PC-9 (cell line): ENCODE measurements at regions not wholly inside any gene's neighbourhood (a gene's known extent, or its start where the extent isn't known, plus 50 kb on each side); places are given as distances from the start of the nearest gene placed in this dataset.
A peak's percentile ranks its signal among the peaks of the same experiment; 100 is the strongest.
"Not testable (repeated sequence)": the region's sequence is repeated elsewhere in the genome, so short reads cannot be mapped to it uniquely, and the experiment has no call there.

Experiments
- BruUV-seq: library from RNA; stranded (reverse); fragments of 400-500 nt; replicated peaks from 2 replicates; lab custom pipeline; 2021; lab: Mats Ljungman, UMichigan
- CTCF ChIA-PET: fragments of 300-600 bp; sonication (Branson Sonifier 250); formaldehyde crosslinking; loops from one replicate; lab custom pipeline; 2022; ENCODE audit warnings: antibody characterized with exemption; lab: Charles Lee
- POLR2A ChIA-PET: fragments of 300-600 bp; sonication (Branson Sonifier 250); formaldehyde crosslinking; loops from one replicate; lab custom pipeline; 2022; ENCODE audit warnings: antibody characterized with exemption; ENCODE audit not compliant: unreplicated experiment; lab: Charles Lee
- DNase-seq, 2 experiments: peaks; one replicate each; pipeline versions ENCODE4 v3.0.0 to v3.0.0-alpha.2; 2015 to 2022; ENCODE audit warnings: mixed read lengths in 1 of 2
- H2AFZ ChIP-seq: fragments of 200-600 bp; sonication (generic); 2 replicates; pipeline ENCODE4 v1.8.1; 2017; ENCODE audit warnings: antibody characterized with exemption
- H3F3A ChIP-seq: fragments of 200-600 bp; sonication (generic); 2 replicates; pipeline ENCODE4 v1.8.1; 2017; ENCODE audit warnings: antibody characterized with exemption, mild to moderate bottlenecking, low read depth; ENCODE audit not compliant: insufficient read depth
- H3K27ac ChIP-seq: fragments of 200-600 bp; sonication (generic); 2 replicates; pipeline ENCODE4 v1.6.1; 2016; ENCODE audit warnings: mixed run types
- H3K27me3 ChIP-seq: fragments of 200-600 bp; sonication (generic); 2 replicates; pipeline ENCODE4 v1.6.1; 2016; ENCODE audit warnings: low read depth, mixed run types; ENCODE audit not compliant: insufficient read depth
- H3K36me3 ChIP-seq: fragments of 200-600 bp; sonication (generic); 2 replicates; pipeline ENCODE4 v1.6.1; 2016; ENCODE audit warnings: low read depth, mixed run types
- H3K4me1 ChIP-seq: fragments of 200-600 bp; sonication (generic); replicated peaks from 2 replicates; pipeline ENCODE4 v1.6.1; 2016; ENCODE audit warnings: mixed run types; ENCODE audit not compliant: insufficient read depth
- H3K4me2 ChIP-seq: fragments of 200-600 bp; sonication (generic); 2 replicates; pipeline ENCODE4 v1.6.1; 2017; ENCODE audit warnings: mixed run types
- H3K4me3 ChIP-seq: fragments of 200-600 bp; sonication (generic); 2 replicates; pipeline ENCODE4 v1.6.1; 2016; ENCODE audit warnings: mixed run types
- H3K79me2 ChIP-seq: fragments of 200-600 bp; sonication (generic); 2 replicates; pipeline ENCODE4 v1.6.1; 2017; ENCODE audit warnings: low read depth, mixed run types
- H3K9me2 ChIP-seq: fragments of 200-600 bp; sonication (generic); 2 replicates; pipeline ENCODE4 v1.8.1; 2017; ENCODE audit warnings: mild to moderate bottlenecking; ENCODE audit not compliant: insufficient read depth
- H3K9me3 ChIP-seq: fragments of 200-600 bp; sonication (generic); 2 replicates; pipeline ENCODE4 v1.8.1; 2016; ENCODE audit warnings: low read depth; ENCODE audit not compliant: insufficient read depth
- H4K20me1 ChIP-seq: fragments of 200-600 bp; sonication (generic); 2 replicates; pipeline ENCODE4 v1.8.1; 2017; ENCODE audit not compliant: insufficient read depth
- CTCF ChIP-seq: fragments of 200-600 bp; sonication (generic); conservative IDR thresholded peaks from 2 replicates; pipeline ENCODE4 v1.6.1; 2017; ENCODE audit warnings: mixed run types, antibody characterized with exemption, mild to moderate bottlenecking, moderate library complexity
- EZH2 ChIP-seq: fragments of 200-600 bp; sonication (generic); IDR thresholded peaks from 2 replicates; pipeline ENCODE4 v1.8.0; 2017; ENCODE audit warnings: antibody characterized with exemption, low read depth
- intact Hi-C: fragments of 100-400 bp; cut with micrococcal nuclease; formaldehyde crosslinking; loops from one replicate; pipeline ENCODE4 v1.10.0; 2022; ENCODE audit not compliant: unreplicated experiment

GRCh38 chr15:75121491-75121890 lies 80.2 kb upstream of the C15orf39 start:
- H3K79me2 ChIP-seq = no peaks in the 10 kb centered on the region
- H3K4me3 ChIP-seq = no peak overlapping the region

GRCh38 chr15:75123395-75123794 lies 78.3 kb upstream of the C15orf39 start:
- Histone ChIP-seq H3K4me1 (peaks cover 27% of the 10 kb centered on the region), H4K20me1 (no peaks in the 10 kb centered on the region), H3K79me2 (no peaks in the 10 kb centered on the region), H3K4me2 (peak overlapping the region; percentile 40; the same call in 1 of the 2 replicates), H3K27me3 (no peaks in the 10 kb centered on the region), H3K9me2 (no peaks in the 10 kb centered on the region), H3F3A (peaks cover 11% of the 10 kb centered on the region), H3K27ac (peak overlapping the region; percentile 69), H2AFZ (peak overlapping the region; percentile 56), H3K36me3 (no peaks in the 10 kb centered on the region), H3K9me3 (no peaks in the 10 kb centered on the region), H3K4me3 (no peak overlapping the region)
- ChIA-PET CTCF (no interaction called here), POLR2A (interaction anchor here (0.7 kb wide), 1 partner anchor 1508 kb away, joined by 4 read pairs; no protein-coding TSS in a partner anchor)
- DNase-seq = no peak
- no TSS peak for BruUV-seq
- TF ChIP-seq EZH2 = no peak
- no peak for TF ChIP-seq CTCF
- intact Hi-C loops = no loop called here

More at GRCh38 chr15:75121491-75121890, 80.2 kb upstream of the C15orf39 start:
- Histone ChIP-seq H3K27ac (0 out of 2 replicates have a peak overlapping the region, but pooled peaks have one; percentile 1), H3K27me3 (no peaks in the 10 kb centered on the region), H2AFZ (no peak overlapping the region), H4K20me1 (no peaks in the 10 kb centered on the region), H3K4me2 (no peak overlapping the region), H3K9me2 (no peaks in the 10 kb centered on the region), H3F3A (peaks cover 7% of the 10 kb centered on the region), H3K36me3 (no peaks in the 10 kb centered on the region), H3K4me1 (peaks cover 19% of the 10 kb centered on the region), H3K9me3 (no peaks in the 10 kb centered on the region)
- no peak for TF ChIP-seq CTCF
- no peak for TF ChIP-seq EZH2
- POLR2A ChIA-PET = no interaction called here
- intact Hi-C loops = no loop called here
- DNase-seq = no peak
- BruUV-seq = no TSS peak
- CTCF ChIA-PET = no interaction called here

- H3K9me2 ChIP-seq, H2AFZ ChIP-seq, DNase-seq, H4K20me1 ChIP-seq, POLR2A ChIA-PET, H3K27me3 ChIP-seq, H3K27ac ChIP-seq, H3K79me2 ChIP-seq, H3K36me3 ChIP-seq, intact Hi-C loops, H3K9me3 ChIP-seq, H3K4me3 ChIP-seq, H3K4me2 ChIP-seq, CTCF ChIA-PET, BruUV-seq: not testable (repeated sequence)
- Histone ChIP-seq H3F3A (peaks cover 11% of the 10 kb centered on the region), H3K4me1 (peaks cover 27% of the 10 kb centered on the region)
Measured at GRCh38 chr15:75124278-75124677, 77.4 kb upstream of the C15orf39 start.

- Histone ChIP-seq H3F3A (peaks cover 11% of the 10 kb centered on the region), H3K4me1 (peaks cover 36% of the 10 kb centered on the region), H3K79me2 (no peaks in the 10 kb centered on the region), H4K20me1 (no peaks in the 10 kb centered on the region), H3K9me3 (no peaks in the 10 kb centered on the region), H2AFZ (no peak overlapping the region), H3K4me2 (no peak overlapping the region), H3K9me2 (no peaks in the 10 kb centered on the region), H3K4me3 (no peak overlapping the region), H3K27me3 (no peaks in the 10 kb centered on the region), H3K36me3 (no peaks in the 10 kb centered on the region), H3K27ac (no peak overlapping the region)
- POLR2A ChIA-PET = no interaction called here
- CTCF ChIA-PET = no interaction called here
- no TSS peak for BruUV-seq
- no peak for DNase-seq
- no peak for TF ChIP-seq EZH2
- no peak for TF ChIP-seq CTCF
- intact Hi-C loops = no loop called here
Measured at GRCh38 chr15:75125935-75126334, 75.7 kb upstream of the C15orf39 start.
